ENCODE measurements at regions not wholly inside any gene's neighbourhood (a gene's known extent, or its start where the extent isn't known, plus 50 kb on each side); places are given as distances from the start of the nearest gene placed in this dataset.

DNA sequence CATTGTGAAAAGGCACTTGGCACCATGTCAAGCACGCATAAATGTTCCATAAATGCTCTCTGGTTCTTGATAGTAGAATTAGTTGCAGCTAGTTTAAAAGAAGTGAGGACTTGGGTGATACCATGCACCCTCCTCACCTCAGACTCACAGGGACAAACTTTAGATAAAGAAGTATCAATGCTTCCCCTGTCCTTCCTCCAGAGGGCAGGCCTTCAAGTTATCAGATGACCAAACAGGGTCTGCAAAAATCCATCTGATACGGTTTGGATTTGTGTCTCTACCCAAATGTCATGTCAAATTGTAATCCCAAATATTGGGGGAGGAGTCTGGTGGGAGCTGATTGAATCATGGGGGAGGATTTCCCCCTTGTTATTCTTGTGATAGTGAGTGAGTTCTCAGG is 54.1 kb downstream of the C1QL2 start:
- no peak overlapping the region for H3K27ac ChIP-seq (ENCODE audit: insufficient read depth in 1 of 2, low read depth in 1 of 2, low read length in 2 of 2, poor library complexity in 1 of 2, severe bottlenecking in 2 of 2)
- CTCF ChIA-PET, result no interaction called here
- no CpG with 5 or more reads among the region's 2 CpGs for WGBS (ENCODE audit: insufficient coverage)
- H3K36me3 ChIP-seq (ENCODE audit: control insufficient read depth in 4 of 4, insufficient read depth in 4 of 4, low read length in 3 of 4), result no peaks in the 10 kb centered on the region
- peaks cover 0 to 3% (median 0%) of the 10 kb centered on the region in 5 experiments for H3K9me3 ChIP-seq (ENCODE audit: control extremely low read depth in 1 of 5, control insufficient read depth in 4 of 5, insufficient read depth in 2 of 5, low read depth in 1 of 5, low read length in 4 of 5)
- H3K4me1 ChIP-seq (ENCODE audit: control extremely low read depth in 1 of 4, control insufficient read depth in 4 of 4, insufficient read depth in 4 of 4, low read length in 3 of 4), result no peaks in the 10 kb centered on the region
- H3K4me3 ChIP-seq (ENCODE audit: control insufficient read depth in 1 of 7, extremely low read depth in 1 of 7, insufficient read depth in 4 of 7, low read depth in 2 of 7, low read length in 6 of 7), result no peak overlapping the region
- H3K27me3 ChIP-seq (replicated peaks in 2 of 5; ENCODE audit: control insufficient read depth in 4 of 5, insufficient read depth in 5 of 5, low read length in 4 of 5), result no peaks in the 10 kb centered on the region
- DNase-seq, result no peak
- POLR2A ChIA-PET, result no interaction called here

DNA sequence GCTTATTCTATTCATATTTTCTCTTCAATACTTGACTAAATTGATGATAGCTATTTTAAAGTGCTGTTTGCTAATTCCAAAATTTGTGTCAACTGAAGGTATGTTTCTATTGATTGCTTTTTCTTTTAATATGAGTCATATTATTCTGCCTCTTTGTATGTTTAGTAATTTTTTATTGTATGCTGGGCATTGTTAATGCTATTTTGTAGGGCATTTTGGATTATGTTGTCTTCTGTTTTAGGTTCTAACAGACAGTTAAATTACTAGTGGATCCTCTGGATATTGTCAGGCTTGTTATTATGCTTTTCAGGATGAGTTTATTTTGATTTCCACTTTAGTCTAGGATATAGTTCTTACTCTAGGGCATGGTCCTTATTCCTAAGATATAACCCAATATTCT is 55.6 kb downstream of the C1QL2 start:
- DNase-seq, result no peak
- ChIA-PET CTCF (no interaction called here), POLR2A (no interaction called here)
- H3K4me3 ChIP-seq (ENCODE audit: control insufficient read depth in 1 of 7, extremely low read depth in 1 of 7, insufficient read depth in 4 of 7, low read depth in 2 of 7, low read length in 6 of 7), result no peak overlapping the region
- H3K27ac ChIP-seq (ENCODE audit: insufficient read depth in 1 of 2, low read depth in 1 of 2, low read length in 2 of 2, poor library complexity in 1 of 2, severe bottlenecking in 2 of 2), result no peak overlapping the region
- no peaks in the 10 kb centered on the region for H3K36me3 ChIP-seq (ENCODE audit: control insufficient read depth in 4 of 4, insufficient read depth in 4 of 4, low read length in 3 of 4)
- H3K9me3 ChIP-seq (ENCODE audit: control extremely low read depth in 1 of 5, control insufficient read depth in 4 of 5, insufficient read depth in 2 of 5, low read depth in 1 of 5, low read length in 4 of 5), result peaks cover 0 to 3% (median 0%) of the 10 kb centered on the region in 5 experiments
- H3K4me1 ChIP-seq (ENCODE audit: control extremely low read depth in 1 of 4, control insufficient read depth in 4 of 4, insufficient read depth in 4 of 4, low read length in 3 of 4), result no peaks in the 10 kb centered on the region
- no peaks in the 10 kb centered on the region for H3K27me3 ChIP-seq (replicated peaks in 2 of 5; ENCODE audit: control insufficient read depth in 4 of 5, insufficient read depth in 5 of 5, low read length in 4 of 5)

DNA sequence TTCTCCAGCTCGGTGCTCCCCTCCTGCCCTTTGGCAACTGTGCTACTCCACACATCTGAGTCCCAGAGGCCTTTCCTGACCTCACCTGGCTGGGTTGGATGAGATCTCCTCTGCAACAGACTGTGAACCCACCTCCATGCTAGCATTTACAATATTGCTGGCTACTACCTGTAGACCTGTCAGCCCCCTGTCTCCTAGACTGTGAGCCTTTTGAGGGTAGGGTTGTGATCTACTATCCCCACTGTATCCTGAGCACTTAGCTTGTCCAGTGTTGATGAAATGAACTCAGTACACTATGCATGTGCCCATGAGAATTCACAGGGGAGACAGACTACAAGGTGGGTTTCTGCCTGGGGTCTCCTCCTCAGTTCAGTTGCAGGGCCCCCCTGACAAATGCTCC is 70.1 kb downstream of the C1QL2 start:
- Histone ChIP-seq H3K4me1 (ENCODE audit: control extremely low read depth in 1 of 4, control insufficient read depth in 4 of 4, insufficient read depth in 4 of 4, low read length in 3 of 4) (no peaks in the 10 kb centered on the region), H3K9me3 (ENCODE audit: control extremely low read depth in 1 of 5, control insufficient read depth in 4 of 5, insufficient read depth in 2 of 5, low read depth in 1 of 5, low read length in 4 of 5) (no peaks in the 10 kb centered on the region), H3K27ac (ENCODE audit: insufficient read depth in 1 of 2, low read depth in 1 of 2, low read length in 2 of 2, poor library complexity in 1 of 2, severe bottlenecking in 2 of 2) (no peak overlapping the region), H3K4me3 (ENCODE audit: control insufficient read depth in 1 of 7, extremely low read depth in 1 of 7, insufficient read depth in 4 of 7, low read depth in 2 of 7, low read length in 6 of 7) (no peak overlapping the region), H3K36me3 (ENCODE audit: control insufficient read depth in 4 of 4, insufficient read depth in 4 of 4, low read length in 3 of 4) (no peaks in the 10 kb centered on the region), H3K27me3 (replicated peaks in 2 of 5; ENCODE audit: control insufficient read depth in 4 of 5, insufficient read depth in 5 of 5, low read length in 4 of 5) (peaks cover 0 to 3% (median 0%) of the 10 kb centered on the region in 5 experiments)
- 100% methylated on average over 1 of the region's 1 CpG for WGBS (ENCODE audit: insufficient coverage)
- CTCF ChIA-PET, result no interaction called here
- POLR2A ChIA-PET, result no interaction called here
- no peak for DNase-seq

DNA sequence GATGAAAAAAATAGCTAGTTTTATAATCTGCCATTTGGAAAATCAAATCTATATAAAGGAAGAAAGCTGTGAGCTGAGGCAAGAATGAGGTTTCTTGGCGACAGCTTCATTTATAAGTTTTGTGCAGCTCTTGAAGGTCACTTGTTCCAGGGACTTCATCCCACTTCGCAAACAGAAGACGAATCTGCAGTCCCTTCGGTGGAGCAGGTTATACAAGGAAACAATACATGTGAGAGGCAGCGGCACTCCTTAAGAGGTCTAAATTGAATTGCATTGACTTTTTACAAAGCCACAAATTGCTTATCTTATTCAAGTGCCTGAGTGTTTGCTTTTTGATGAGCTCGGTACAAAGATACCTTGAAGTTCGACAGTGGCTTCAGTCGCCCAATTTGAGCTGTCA is 72.2 kb downstream of the C1QL2 start:
- no peaks in the 10 kb centered on the region for H3K36me3 ChIP-seq (ENCODE audit: control insufficient read depth in 4 of 4, insufficient read depth in 4 of 4, low read length in 3 of 4)
- CTCF ChIA-PET, result interaction anchor here (0.6 kb wide), 1 partner anchor 205 kb away, joined by 3 read pairs; no protein-coding TSS in a partner anchor

DNA sequence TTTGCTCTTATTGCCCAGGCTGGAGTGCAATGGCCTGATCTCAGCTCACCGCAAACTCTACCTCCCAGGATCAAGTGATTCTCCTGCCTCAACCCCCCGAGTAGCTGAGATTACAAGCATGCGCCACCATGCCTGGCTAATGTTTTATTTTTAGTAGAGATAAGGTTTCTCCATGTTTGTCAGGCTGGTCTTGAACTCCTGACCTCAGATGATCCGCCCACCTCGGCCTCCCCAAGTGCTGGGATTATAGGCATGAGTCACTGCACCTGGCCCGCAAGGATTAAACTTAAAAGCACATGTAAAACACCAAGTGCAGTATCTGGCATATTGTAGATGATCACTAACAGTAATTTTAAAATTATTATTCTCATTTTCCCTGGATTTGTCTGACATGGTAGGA is 72.9 kb downstream of the C1QL2 start:
- 100% methylated on average over 2 of the region's 6 CpGs for WGBS (ENCODE audit: insufficient coverage)
- CTCF ChIA-PET, result no interaction called here
- Histone ChIP-seq H3K36me3 (ENCODE audit: control insufficient read depth in 4 of 4, insufficient read depth in 4 of 4, low read length in 3 of 4) (no peaks in the 10 kb centered on the region), H3K27ac (ENCODE audit: insufficient read depth in 1 of 2, low read depth in 1 of 2, low read length in 2 of 2, poor library complexity in 1 of 2, severe bottlenecking in 2 of 2) (no peak overlapping the region), H3K27me3 (replicated peaks in 2 of 5; ENCODE audit: control insufficient read depth in 4 of 5, insufficient read depth in 5 of 5, low read length in 4 of 5) (peaks cover 0 to 5% (median 0%) of the 10 kb centered on the region in 5 experiments), H3K4me3 (ENCODE audit: control insufficient read depth in 1 of 7, extremely low read depth in 1 of 7, insufficient read depth in 4 of 7, low read depth in 2 of 7, low read length in 6 of 7) (no peak overlapping the region), H3K4me1 (ENCODE audit: control extremely low read depth in 1 of 4, control insufficient read depth in 4 of 4, insufficient read depth in 4 of 4, low read length in 3 of 4) (no peaks in the 10 kb centered on the region), H3K9me3 (ENCODE audit: control extremely low read depth in 1 of 5, control insufficient read depth in 4 of 5, insufficient read depth in 2 of 5, low read depth in 1 of 5, low read length in 4 of 5) (peaks cover 0 to 5% (median 0%) of the 10 kb centered on the region in 5 experiments)
- no peak for DNase-seq
- POLR2A ChIA-PET, result no interaction called here

More for the DNA sequence above, 72.2 kb downstream of the C1QL2 start:
- no peak for DNase-seq
- Histone ChIP-seq H3K27ac (ENCODE audit: insufficient read depth in 1 of 2, low read depth in 1 of 2, low read length in 2 of 2, poor library complexity in 1 of 2, severe bottlenecking in 2 of 2) (no peak overlapping the region), H3K9me3 (ENCODE audit: control extremely low read depth in 1 of 5, control insufficient read depth in 4 of 5, insufficient read depth in 2 of 5, low read depth in 1 of 5, low read length in 4 of 5) (peaks cover 0 to 5% (median 0%) of the 10 kb centered on the region in 5 experiments), H3K4me1 (ENCODE audit: control extremely low read depth in 1 of 4, control insufficient read depth in 4 of 4, insufficient read depth in 4 of 4, low read length in 3 of 4) (no peaks in the 10 kb centered on the region), H3K27me3 (replicated peaks in 2 of 5; ENCODE audit: control insufficient read depth in 4 of 5, insufficient read depth in 5 of 5, low read length in 4 of 5) (peaks cover 0 to 3% (median 0%) of the 10 kb centered on the region in 5 experiments), H3K4me3 (ENCODE audit: control insufficient read depth in 1 of 7, extremely low read depth in 1 of 7, insufficient read depth in 4 of 7, low read depth in 2 of 7, low read length in 6 of 7) (no peak overlapping the region)
- 87% methylated on average over 8 of the region's 8 CpGs for WGBS (ENCODE audit: insufficient coverage)
- POLR2A ChIA-PET, result no interaction called here

DNA sequence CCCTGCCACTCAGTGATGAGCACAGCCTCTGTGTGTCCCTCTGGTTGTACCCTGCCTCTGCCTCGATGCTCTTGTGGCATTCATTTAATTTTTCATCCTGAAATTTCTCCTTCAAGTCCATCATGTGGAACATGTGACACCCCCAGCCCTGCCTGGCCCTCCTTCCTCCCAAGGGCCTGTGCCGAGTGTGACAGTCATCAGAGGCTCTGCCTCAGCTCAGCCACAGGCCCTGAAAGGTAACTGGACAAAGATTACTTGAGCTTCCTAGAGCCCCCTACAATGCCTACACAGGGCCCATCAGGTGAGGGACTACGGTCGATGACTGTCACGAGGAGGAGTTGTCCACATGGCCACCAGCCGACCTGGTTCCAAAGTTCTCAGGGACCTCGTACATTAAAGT is 75.1 kb downstream of the C1QL2 start:
- no peak overlapping the region for H3K27ac ChIP-seq (ENCODE audit: insufficient read depth in 1 of 2, low read depth in 1 of 2, low read length in 2 of 2, poor library complexity in 1 of 2, severe bottlenecking in 2 of 2)
- ChIA-PET POLR2A (no interaction called here), CTCF (no interaction called here)
- peaks cover 0 to 5% (median 0%) of the 10 kb centered on the region in 5 experiments for H3K9me3 ChIP-seq (ENCODE audit: control extremely low read depth in 1 of 5, control insufficient read depth in 4 of 5, insufficient read depth in 2 of 5, low read depth in 1 of 5, low read length in 4 of 5)
- H3K27me3 ChIP-seq (replicated peaks in 2 of 5; ENCODE audit: control insufficient read depth in 4 of 5, insufficient read depth in 5 of 5, low read length in 4 of 5), result peaks cover 0 to 5% (median 0%) of the 10 kb centered on the region in 5 experiments
- no peak for DNase-seq
- WGBS (ENCODE audit: insufficient coverage), result 84% methylated on average over 7 of the region's 7 CpGs
- no peaks in the 10 kb centered on the region for H3K36me3 ChIP-seq (ENCODE audit: control insufficient read depth in 4 of 4, insufficient read depth in 4 of 4, low read length in 3 of 4)
- H3K4me1 ChIP-seq (ENCODE audit: control extremely low read depth in 1 of 4, control insufficient read depth in 4 of 4, insufficient read depth in 4 of 4, low read length in 3 of 4), result no peaks in the 10 kb centered on the region
- no peak overlapping the region for H3K4me3 ChIP-seq (ENCODE audit: control insufficient read depth in 1 of 7, extremely low read depth in 1 of 7, insufficient read depth in 4 of 7, low read depth in 2 of 7, low read length in 6 of 7)

DNA sequence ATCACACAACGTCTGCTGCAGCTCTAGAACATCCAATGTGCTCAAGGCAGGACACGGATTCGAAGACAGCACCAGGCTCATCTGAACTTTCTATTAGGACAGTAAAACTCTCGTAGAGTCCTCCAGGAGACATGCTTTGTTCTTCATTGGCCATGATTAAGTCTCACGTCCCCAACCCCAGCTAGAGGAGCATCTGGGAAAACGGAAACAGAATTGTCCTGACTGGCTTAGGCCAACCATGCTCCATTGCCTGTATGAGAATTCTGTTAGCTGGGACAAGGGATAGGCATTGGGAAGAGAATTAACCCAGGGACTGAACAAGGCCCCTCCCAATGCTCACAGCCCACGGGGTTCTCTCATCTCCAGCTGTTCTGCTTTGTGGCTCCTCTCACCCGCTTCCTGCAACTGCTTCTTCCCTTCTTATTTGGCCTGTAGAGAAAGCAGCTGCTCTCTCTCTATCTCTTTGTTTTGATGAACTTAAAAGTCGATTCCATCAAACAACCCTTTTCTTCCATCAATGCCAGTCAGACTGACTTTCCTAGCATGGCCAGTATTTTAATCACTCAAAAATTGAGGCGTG is 75.6 kb downstream of the C1QL2 start:
- peaks cover 0 to 5% (median 0%) of the 10 kb centered on the region in 5 experiments for H3K27me3 ChIP-seq (replicated peaks in 2 of 5; ENCODE audit: control insufficient read depth in 4 of 5, insufficient read depth in 5 of 5, low read length in 4 of 5)
- no peaks in the 10 kb centered on the region for H3K4me1 ChIP-seq (ENCODE audit: control extremely low read depth in 1 of 4, control insufficient read depth in 4 of 4, insufficient read depth in 4 of 4, low read length in 3 of 4)
- no peak overlapping the region for H3K27ac ChIP-seq (ENCODE audit: insufficient read depth in 1 of 2, low read depth in 1 of 2, low read length in 2 of 2, poor library complexity in 1 of 2, severe bottlenecking in 2 of 2)
- H3K36me3 ChIP-seq (ENCODE audit: control insufficient read depth in 4 of 4, insufficient read depth in 4 of 4, low read length in 3 of 4), result no peaks in the 10 kb centered on the region
- no peak overlapping the region for H3K4me3 ChIP-seq (ENCODE audit: control insufficient read depth in 1 of 7, extremely low read depth in 1 of 7, insufficient read depth in 4 of 7, low read depth in 2 of 7, low read length in 6 of 7)
- ChIA-PET CTCF (no interaction called here), POLR2A (no interaction called here)
- peaks cover 0 to 5% (median 0%) of the 10 kb centered on the region in 5 experiments for H3K9me3 ChIP-seq (ENCODE audit: control extremely low read depth in 1 of 5, control insufficient read depth in 4 of 5, insufficient read depth in 2 of 5, low read depth in 1 of 5, low read length in 4 of 5)
- 92% methylated on average over 9 of the region's 10 CpGs for WGBS (ENCODE audit: insufficient coverage)
- DNase-seq, result no peak

Measured in common myeloid progenitor, CD34-positive (primary cell).